Occipital lobe (tissue), 1 donor: ENCODE measurements at regions not wholly inside any gene's neighbourhood (a gene's known extent, or its start where the extent isn't known, plus 50 kb on each side); places are given as distances from the start of the nearest gene placed in this dataset.

Source experiments
- DNase-seq: peaks from one replicate; lab custom pipeline; 2025; lab: John Stamatoyannopoulos, UW

- no peak for DNase-seq
Measured at GRCh38 chrX:39728852-39729598, 368.7 kb downstream of the BCOR start.

GRCh38 chrX:39729981-39730661 is 367.6 kb downstream of the BCOR start:
- DNase-seq = no peak

GRCh38 chrX:39730662-39731329 is 367.0 kb downstream of the BCOR start:
- DNase-seq = peak; percentile 40

DNA sequence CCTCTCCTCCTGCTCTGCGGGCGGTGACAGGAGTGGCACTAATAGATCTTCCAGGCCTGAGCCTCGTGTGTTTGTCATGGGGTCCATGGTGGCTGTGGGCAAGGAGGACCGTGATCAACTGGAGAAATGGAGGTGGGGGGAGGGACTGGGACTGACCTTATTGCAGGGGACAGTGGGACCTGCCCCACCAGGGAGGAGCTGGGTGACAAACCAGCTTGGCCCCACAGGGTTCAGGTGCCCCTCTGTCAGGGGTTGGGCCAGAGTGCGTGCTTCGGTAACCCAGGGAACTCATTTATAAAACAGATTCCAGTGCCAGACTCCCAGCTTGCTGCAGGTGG is 366.5 kb downstream of the BCOR start:
- no peak for DNase-seq

DNA sequence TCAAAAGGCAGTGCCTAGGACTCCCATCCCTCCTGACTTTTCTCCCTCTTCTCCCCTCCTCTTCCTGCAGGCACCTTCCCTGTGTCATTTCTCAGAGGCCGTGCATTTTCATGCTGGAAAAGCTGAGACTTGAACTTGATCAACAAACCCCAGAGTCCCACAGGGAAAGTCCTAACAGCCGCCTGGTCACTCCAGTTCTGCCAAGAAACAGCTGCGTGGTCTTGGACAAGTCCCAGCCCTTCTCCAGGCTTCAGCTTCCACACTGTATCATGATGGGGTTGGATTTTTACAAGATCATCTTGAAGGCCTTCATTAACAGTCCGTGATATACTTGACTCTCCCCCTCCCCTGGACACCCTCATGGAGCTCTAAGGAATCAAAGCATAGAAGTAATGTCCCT is 366.0 kb downstream of the BCOR start:
- DNase-seq = no peak

- no peak for DNase-seq
Measured at GRCh38 chrX:39733745-39734144, 364.0 kb downstream of the BCOR start.

- no peak for DNase-seq
Measured at GRCh38 chrX:39734174-39734776, 363.5 kb downstream of the BCOR start.

GRCh38 chrX:39736216-39737211 is 361.2 kb downstream of the BCOR start:
- no peak for DNase-seq

DNA sequence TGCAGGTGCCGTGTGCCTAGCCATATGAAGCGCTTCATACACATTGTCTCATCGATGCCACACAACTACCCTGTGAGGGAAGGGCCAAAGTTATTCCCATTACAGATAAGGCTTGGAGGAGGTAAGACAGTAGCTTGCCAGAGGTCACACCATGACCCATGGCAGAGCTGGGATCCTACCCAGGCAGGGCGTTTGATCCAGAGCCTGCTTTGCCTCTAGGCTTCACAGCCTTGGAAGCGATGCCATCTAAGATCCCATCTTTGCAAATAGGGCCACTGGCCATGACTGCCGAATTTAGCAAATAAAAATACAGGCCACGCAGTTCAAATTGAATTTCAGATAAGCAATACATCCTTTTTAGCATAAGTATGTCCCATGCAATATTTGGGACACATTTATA is 358.2 kb downstream of the BCOR start:
- no peak for DNase-seq

GRCh38 chrX:39740078-39740477 is 357.7 kb downstream of the BCOR start:
- DNase-seq = no peak

GRCh38 chrX:39741904-39742303 is 355.9 kb downstream of the BCOR start:
- no peak for DNase-seq

DNA sequence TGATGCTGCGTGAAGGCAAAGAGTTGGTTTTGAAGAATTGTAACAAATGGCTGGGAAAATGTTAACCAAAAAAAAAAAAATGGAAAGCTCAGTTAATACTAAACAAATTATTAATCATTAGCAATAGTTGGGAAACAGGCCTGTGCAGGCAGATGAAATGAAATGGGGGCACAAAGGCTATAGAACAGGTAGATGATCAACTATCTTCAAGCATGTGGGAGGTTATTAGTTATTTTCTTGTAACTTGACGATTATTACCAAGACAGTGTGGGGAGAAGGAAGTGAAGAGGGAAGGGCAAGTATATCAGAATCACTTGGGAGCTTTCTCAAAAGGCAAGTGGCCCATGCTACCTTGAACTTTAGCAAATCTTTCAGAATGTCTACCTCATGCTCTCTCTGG is 351.9 kb downstream of the BCOR start:
- DNase-seq = no peak

DNA sequence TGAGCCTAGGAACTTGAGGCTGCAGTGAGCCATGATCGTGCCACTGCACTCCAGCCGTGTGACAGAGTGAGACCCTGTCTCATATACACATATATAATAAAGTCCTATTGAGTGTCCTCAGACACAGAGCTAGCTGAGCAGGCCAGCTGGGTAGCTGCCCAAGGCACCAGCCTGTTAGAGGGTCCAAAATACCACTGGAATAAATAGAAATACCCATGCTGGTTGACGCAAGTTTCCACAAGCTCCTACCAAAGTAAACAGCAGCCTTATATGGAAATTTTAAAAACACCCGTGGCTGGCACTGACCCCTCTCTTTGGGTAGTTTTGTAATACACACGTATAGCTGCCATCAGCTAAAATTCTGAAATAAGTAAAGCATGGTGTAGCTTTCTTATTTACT is 348.6 kb downstream of the BCOR start:
- DNase-seq = no peak

- DNase-seq = no peak
Measured at GRCh38 chrX:39749728-39750127, 348.0 kb downstream of the BCOR start.

DNA sequence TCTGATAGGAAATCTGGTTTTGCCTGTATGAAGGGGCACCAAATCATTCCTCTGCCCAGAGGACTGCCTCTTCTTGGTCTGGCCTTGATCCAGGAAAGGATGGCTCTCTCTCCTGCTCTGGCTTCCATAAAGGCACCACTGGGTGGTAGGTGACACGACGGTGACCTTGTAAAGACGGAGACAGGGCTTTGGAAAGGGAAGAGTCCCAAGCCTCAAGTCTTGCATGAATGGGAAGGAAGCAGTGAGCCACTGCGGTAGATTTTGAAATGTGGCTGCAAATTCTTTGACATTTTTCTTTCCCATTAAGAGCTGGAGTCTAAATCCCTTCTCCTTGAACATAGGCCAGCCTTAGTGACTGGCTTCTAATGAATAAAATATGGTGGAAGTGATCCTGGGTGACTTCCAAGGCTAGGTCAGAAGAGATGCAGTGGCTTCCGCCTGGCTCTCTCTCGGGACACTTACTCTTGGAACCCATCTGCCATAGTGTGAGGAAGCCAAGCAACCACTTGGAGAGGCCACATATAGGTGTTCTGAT is 347.4 kb downstream of the BCOR start:
- DNase-seq = no peak

GRCh38 chrX:39750848-39751247 is 346.9 kb downstream of the BCOR start:
- DNase-seq = no peak

GRCh38 chrX:39752815-39753214 is 344.9 kb downstream of the BCOR start:
- no peak for DNase-seq

DNA sequence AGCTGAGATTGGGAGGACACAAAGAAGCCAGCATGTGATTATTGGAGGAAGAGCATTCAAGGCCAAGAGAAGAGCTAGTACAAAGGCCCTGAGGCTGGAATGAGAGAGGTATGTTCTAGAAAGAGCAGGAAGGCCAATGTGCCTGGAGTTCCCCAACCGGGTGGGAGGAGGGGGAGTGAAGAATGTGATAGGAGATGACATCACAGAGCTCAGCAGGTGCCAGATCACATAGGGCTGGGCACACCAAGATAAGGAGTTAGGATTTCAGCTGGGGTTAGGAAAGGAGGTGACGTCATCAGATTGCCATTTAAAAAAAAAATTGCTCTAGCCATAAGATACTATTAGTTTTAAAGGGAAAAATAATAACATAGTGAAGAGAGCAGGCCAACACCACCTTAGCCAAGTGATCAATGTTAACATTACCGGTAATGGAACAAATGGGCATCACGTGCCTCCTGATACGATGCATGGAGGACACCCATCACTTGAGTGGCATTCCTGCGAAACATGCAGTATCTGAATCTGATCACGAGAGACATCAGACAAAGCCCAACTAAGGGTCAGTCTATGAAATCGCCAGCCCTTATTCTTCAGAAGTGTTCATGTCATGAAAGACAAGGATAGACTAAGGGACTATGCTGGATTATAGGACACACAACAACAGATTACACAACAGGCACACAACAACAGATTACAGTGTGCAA is 344.3 kb downstream of the BCOR start:
- no peak for DNase-seq

GRCh38 chrX:39755143-39756032 is 342.4 kb downstream of the BCOR start:
- DNase-seq = peak; percentile 56
